Gastroesophageal sphincter (tissue), 4 donors: ENCODE measurements at regions not wholly inside any gene's neighbourhood (a gene's known extent, or its start where the extent isn't known, plus 50 kb on each side); places are given as distances from the start of the nearest gene placed in this dataset.

Source experiments
- ATAC-seq: fragments of 150-250 bp; one replicate; pipeline ENCODE4 v1.9.1; 2016; ENCODE audit warnings: mild to moderate bottlenecking, moderate library complexity
- H3K27ac ChIP-seq, 4 donors: fragments of 200-600 bp; sonication (generic) in 3 of 4; 1 replicate in 3 of 4; 2 replicates in 1 of 4; pipeline ENCODE4 v1.5.1; 2016 to 2019
- H3K27me3 ChIP-seq: fragments of 200-600 bp; sonication (generic); one replicate; pipeline ENCODE4 v1.5.1; 2019
- H3K36me3 ChIP-seq, 2 donors: fragments of 200-600 bp; sonication (generic); one replicate each; pipeline ENCODE4 v1.5.1; 2019; ENCODE audit warnings: control low read depth in 1 of 2
- H3K4me1 ChIP-seq, 3 donors: fragments of 200-600 bp; sonication (generic); 1 replicate in 2 of 3; 2 replicates in 1 of 3; pipeline ENCODE4 v1.5.1; 2016 to 2019; ENCODE audit warnings: control low read depth in 2 of 3
- H3K4me3 ChIP-seq, 2 donors: fragments of 200-600 bp; sonication (generic); one replicate each; pipeline ENCODE4 v1.5.1; 2019; ENCODE audit warnings: mild to moderate bottlenecking in 1 of 2, moderate library complexity in 1 of 2
- H3K9me3 ChIP-seq, 3 donors: fragments of 200-600 bp; sonication (generic); one replicate each; pipeline ENCODE4 v1.5.1; 2017 to 2019; ENCODE audit warnings: control low read depth in 2 of 3
- CTCF ChIP-seq, 4 experiments: fragments of 200-600 bp in 2 of 4; fragments of 450-650 bp in 2 of 4; sonication (generic) in 1 of 4; IDR thresholded peaks; one replicate each; pipeline ENCODE4 v1.5.1; 2017 to 2019; ENCODE audit warnings: antibody characterized with exemption in 4 of 4, mild to moderate bottlenecking in 2 of 4, moderate library complexity in 2 of 4
- EP300 ChIP-seq: sonication (generic); formaldehyde crosslinking; IDR thresholded peaks from one replicate; pipeline ENCODE4 v1.6.1; 2017; ENCODE audit warnings: antibody characterized with exemption, mild to moderate bottlenecking
- POLR2A ChIP-seq, 2 donors: fragments of 450-650 bp; IDR thresholded peaks; one replicate each; pipeline ENCODE4 v1.6.1; 2017; ENCODE audit warnings: antibody characterized with exemption in 2 of 2, mild to moderate bottlenecking in 2 of 2, moderate library complexity in 1 of 2
- POLR2AphosphoS5 ChIP-seq: sonication (generic); formaldehyde crosslinking; IDR thresholded peaks from one replicate; pipeline ENCODE4 v1.6.1; 2017; ENCODE audit warnings: antibody characterized with exemption
- WGBS, 2 donors: methylation state at CpG; one replicate each; pipeline ENCODE4 v1.1.5; 2018; ENCODE audit warnings: low coverage in 1 of 2; 5-methylcytosine and 5-hydroxymethylcytosine counted together

GRCh38 chr6:165925474-165926156, 242.0 kb downstream of the TBXT start:
- Histone ChIP-seq H3K4me1 (no peaks in the 10 kb centered on the region), H3K4me3 (no peak overlapping the region), H3K27me3 (no peaks in the 10 kb centered on the region), H3K36me3 (no peaks in the 10 kb centered on the region), H3K9me3 (no peaks in the 10 kb centered on the region), H3K27ac (no peak overlapping the region)
- 69 to 75% methylated on average over 1 of the region's 1 CpG for WGBS, 2 donors
- ATAC-seq = no peak
- TF ChIP-seq CTCF (IDR thresholded peaks at IDR 0.05) (no peak), EP300 (no peak), POLR2A (IDR thresholded peaks at IDR 0.05) (no peak), POLR2AphosphoS5 (no peak)

GRCh38 chr6:165922309-165922794, 245.3 kb downstream of the TBXT start:
- no peaks in the 10 kb centered on the region for H3K9me3 ChIP-seq
- H3K36me3 ChIP-seq = no peaks in the 10 kb centered on the region
- ATAC-seq = no peak
- no peaks in the 10 kb centered on the region for H3K27me3 ChIP-seq
- no peak overlapping the region for H3K27ac ChIP-seq
- WGBS, 2 donors = 79 to 81% methylated on average over 3 to 5 of the region's 6 CpGs
- no peak overlapping the region for H3K4me3 ChIP-seq
- H3K4me1 ChIP-seq = no peaks in the 10 kb centered on the region
- TF ChIP-seq EP300 (no peak), POLR2AphosphoS5 (no peak), CTCF (IDR thresholded peaks at IDR 0.05) (no peak), POLR2A (IDR thresholded peaks at IDR 0.05) (no peak)

GRCh38 chr6:165920896-165921671, 246.6 kb downstream of the TBXT start:
- Histone ChIP-seq H3K36me3 (no peaks in the 10 kb centered on the region), H3K27ac (no peak overlapping the region), H3K4me1 (no peaks in the 10 kb centered on the region), H3K4me3 (no peak overlapping the region), H3K9me3 (no peaks in the 10 kb centered on the region), H3K27me3 (no peaks in the 10 kb centered on the region)
- 50 to 89% methylated on average over 3 to 4 of the region's 4 CpGs for WGBS, 2 donors
- TF ChIP-seq CTCF (IDR thresholded peaks at IDR 0.05) (no peak), EP300 (no peak), POLR2A (IDR thresholded peaks at IDR 0.05) (no peak), POLR2AphosphoS5 (no peak)
- ATAC-seq = no peak

GRCh38 chr6:165917576-165917975, 250.1 kb downstream of the TBXT start:
- no peaks in the 10 kb centered on the region for H3K9me3 ChIP-seq
- no peaks in the 10 kb centered on the region for H3K27me3 ChIP-seq
- H3K27ac ChIP-seq = no peak overlapping the region
- H3K36me3 ChIP-seq = no peaks in the 10 kb centered on the region
- H3K4me3 ChIP-seq = no peak overlapping the region
- 93 to 98% methylated on average over 6 to 13 of the region's 14 CpGs for WGBS, 2 donors
- no peaks in the 10 kb centered on the region for H3K4me1 ChIP-seq
- no peak for ATAC-seq
- TF ChIP-seq POLR2A (IDR thresholded peaks at IDR 0.05) (no peak), POLR2AphosphoS5 (no peak), CTCF (IDR thresholded peaks at IDR 0.05) (no peak), EP300 (no peak)
